ENCODE measurements at regions not wholly inside any gene's neighbourhood (a gene's known extent, or its start where the extent isn't known, plus 50 kb on each side); places are given as distances from the start of the nearest gene placed in this dataset.

DNA sequence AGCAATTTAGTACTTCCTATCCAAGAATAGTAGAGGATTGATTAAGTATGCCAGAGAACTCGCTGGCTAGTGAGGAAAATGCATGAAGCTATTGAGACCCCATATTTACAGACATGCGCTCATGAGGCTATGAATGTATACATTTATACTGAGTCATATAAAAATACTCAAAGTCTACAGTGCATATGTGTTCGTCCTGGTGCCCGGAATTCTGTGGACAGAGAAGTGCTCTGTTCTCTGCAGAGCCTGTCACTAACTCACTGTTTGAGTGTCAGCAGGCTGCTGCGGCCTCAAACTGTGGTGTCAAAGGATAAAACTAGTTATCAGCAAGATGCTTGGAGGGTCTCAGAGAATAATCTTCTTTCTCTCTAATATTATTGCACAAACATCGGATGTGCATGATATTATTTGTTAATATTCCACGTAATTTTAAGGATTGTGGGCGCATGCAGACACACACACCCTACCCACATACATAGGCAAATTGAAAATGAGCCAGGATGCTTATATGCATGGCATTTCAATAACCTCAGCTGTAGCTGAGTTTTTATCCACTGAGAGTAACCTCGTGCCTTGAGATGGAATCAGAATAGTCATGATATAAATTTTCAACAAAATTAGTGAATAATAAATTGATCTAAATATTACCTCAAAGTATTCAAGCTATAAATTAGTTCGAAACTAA, 50.0 kb upstream of the TSC22D2 start:
- TF ChIP-seq IRF2 (CRISPR knock-in tag; IDR thresholded peaks at IDR 0.05; ENCODE audit: borderline replicate concordance, low read depth) (no peak), NR1H2 (CRISPR knock-in tag; IDR thresholded peaks at IDR 0.05) (no peak), JUN (CRISPR knock-in tag; IDR thresholded peaks at IDR 0.05) (no peak), ZSCAN18 (CRISPR knock-in tag; IDR thresholded peaks at IDR 0.05) (no peak), ZBTB21 (CRISPR knock-in tag; IDR thresholded peaks at IDR 0.05; ENCODE audit: borderline replicate concordance) (no peak), HMGA2 (CRISPR knock-in tag; IDR thresholded peaks at IDR 0.05) (no peak), TCF7 (CRISPR knock-in tag; IDR thresholded peaks at IDR 0.05; ENCODE audit: low read depth) (no peak), CBFB (CRISPR knock-in tag; IDR thresholded peaks at IDR 0.05; ENCODE audit: low read depth) (no peak), ZNF232 (CRISPR knock-in tag; IDR thresholded peaks at IDR 0.05) (no peak), NR2C2 (CRISPR knock-in tag; IDR thresholded peaks at IDR 0.05) (no peak), ELF4 (CRISPR knock-in tag; IDR thresholded peaks at IDR 0.05; ENCODE audit: low read depth) (no peak)
- TF ChIP-seq, protein P1, sequence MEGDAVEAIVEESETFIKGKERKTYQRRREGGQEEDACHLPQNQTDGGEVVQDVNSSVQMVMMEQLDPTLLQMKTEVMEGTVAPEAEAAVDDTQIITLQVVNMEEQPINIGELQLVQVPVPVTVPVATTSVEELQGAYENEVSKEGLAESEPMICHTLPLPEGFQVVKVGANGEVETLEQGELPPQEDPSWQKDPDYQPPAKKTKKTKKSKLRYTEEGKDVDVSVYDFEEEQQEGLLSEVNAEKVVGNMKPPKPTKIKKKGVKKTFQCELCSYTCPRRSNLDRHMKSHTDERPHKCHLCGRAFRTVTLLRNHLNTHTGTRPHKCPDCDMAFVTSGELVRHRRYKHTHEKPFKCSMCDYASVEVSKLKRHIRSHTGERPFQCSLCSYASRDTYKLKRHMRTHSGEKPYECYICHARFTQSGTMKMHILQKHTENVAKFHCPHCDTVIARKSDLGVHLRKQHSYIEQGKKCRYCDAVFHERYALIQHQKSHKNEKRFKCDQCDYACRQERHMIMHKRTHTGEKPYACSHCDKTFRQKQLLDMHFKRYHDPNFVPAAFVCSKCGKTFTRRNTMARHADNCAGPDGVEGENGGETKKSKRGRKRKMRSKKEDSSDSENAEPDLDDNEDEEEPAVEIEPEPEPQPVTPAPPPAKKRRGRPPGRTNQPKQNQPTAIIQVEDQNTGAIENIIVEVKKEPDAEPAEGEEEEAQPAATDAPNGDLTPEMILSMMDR (IDR thresholded peaks at IDR 0.05) = no peak
